ENCODE measurements at regions not wholly inside any gene's neighbourhood (a gene's known extent, or its start where the extent isn't known, plus 50 kb on each side); places are given as distances from the start of the nearest gene placed in this dataset.

- no peak for TF ChIP-seq CTCF (IDR thresholded peaks at IDR 0.05 in 4 of 5, conservative IDR thresholded peaks at IDR 0.05 in 1 of 5)
- no peak for TF ChIP-seq POLR2A (IDR thresholded peaks at IDR 0.05)
Observed at GRCh38 chr2:129103936-129104878, 785.5 kb upstream of the HS6ST1 start.
